ENCODE measurements at regions not wholly inside any gene's neighbourhood (a gene's known extent, or its start where the extent isn't known, plus 50 kb on each side); places are given as distances from the start of the nearest gene placed in this dataset.

DNA sequence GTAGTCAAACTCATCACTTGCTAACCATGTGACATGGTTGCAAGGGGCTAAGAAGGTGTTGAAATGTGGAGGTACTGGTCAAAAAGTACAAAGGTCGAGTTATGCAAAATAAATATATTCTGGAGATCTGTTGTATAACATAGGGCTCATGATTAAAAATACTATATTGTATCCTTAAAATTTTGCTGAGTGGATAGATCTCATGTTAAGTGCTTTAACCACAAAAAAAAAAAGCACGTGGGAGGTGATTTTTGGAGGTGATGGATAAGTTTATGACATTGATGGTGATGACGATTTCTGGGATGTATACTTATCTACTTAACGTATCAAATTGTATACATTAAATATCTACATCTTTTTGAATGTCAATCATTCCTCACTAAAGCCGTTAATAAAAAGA is 96.2 kb upstream of the PAPPA start:
- TF ChIP-seq, protein P1, sequence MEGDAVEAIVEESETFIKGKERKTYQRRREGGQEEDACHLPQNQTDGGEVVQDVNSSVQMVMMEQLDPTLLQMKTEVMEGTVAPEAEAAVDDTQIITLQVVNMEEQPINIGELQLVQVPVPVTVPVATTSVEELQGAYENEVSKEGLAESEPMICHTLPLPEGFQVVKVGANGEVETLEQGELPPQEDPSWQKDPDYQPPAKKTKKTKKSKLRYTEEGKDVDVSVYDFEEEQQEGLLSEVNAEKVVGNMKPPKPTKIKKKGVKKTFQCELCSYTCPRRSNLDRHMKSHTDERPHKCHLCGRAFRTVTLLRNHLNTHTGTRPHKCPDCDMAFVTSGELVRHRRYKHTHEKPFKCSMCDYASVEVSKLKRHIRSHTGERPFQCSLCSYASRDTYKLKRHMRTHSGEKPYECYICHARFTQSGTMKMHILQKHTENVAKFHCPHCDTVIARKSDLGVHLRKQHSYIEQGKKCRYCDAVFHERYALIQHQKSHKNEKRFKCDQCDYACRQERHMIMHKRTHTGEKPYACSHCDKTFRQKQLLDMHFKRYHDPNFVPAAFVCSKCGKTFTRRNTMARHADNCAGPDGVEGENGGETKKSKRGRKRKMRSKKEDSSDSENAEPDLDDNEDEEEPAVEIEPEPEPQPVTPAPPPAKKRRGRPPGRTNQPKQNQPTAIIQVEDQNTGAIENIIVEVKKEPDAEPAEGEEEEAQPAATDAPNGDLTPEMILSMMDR (conservative IDR thresholded peaks at IDR 0.05; ENCODE audit: low read length) = no peak
- no peak for TF ChIP-seq EZH2phosphoT487 (IDR thresholded peaks at IDR 0.05; ENCODE audit: borderline replicate concordance)

Measured in Loucy (cell line).